ENCODE measurements at regions not wholly inside any gene's neighbourhood (a gene's known extent, or its start where the extent isn't known, plus 50 kb on each side); places are given as distances from the start of the nearest gene placed in this dataset.

GRCh38 chr11:30774496-30775232, 188.5 kb upstream of the MPPED2 start:
- CTCF ChIA-PET, result no interaction called here
- POLR2A ChIA-PET, result no interaction called here
- TF ChIP-seq ARNT (IDR thresholded peaks at IDR 0.05) (no peak), SP1 (IDR thresholded peaks at IDR 0.05) (no peak), FOXM1 (IDR thresholded peaks at IDR 0.05; ENCODE audit: borderline replicate concordance) (no peak)
- DNase-seq (ENCODE audit: extremely low spot score), result no peak

- POLR2A ChIA-PET, result no interaction called here
- no peak for DNase-seq (ENCODE audit: extremely low spot score)
- no peak for TF ChIP-seq CTBP1 (IDR thresholded peaks at IDR 0.05; ENCODE audit: borderline replicate concordance)
- TF ChIP-seq L3MBTL2 (conservative IDR thresholded peaks at IDR 0.05), result no peak
- TF ChIP-seq LEF1 (IDR thresholded peaks at IDR 0.05; ENCODE audit: borderline replicate concordance), result no peak
- TF ChIP-seq FOXM1 (IDR thresholded peaks at IDR 0.05; ENCODE audit: borderline replicate concordance), result no peak
- TF ChIP-seq FOXK2 (IDR thresholded peaks at IDR 0.05), result no peak
- no peak for TF ChIP-seq ARNT (IDR thresholded peaks at IDR 0.05)
- no peak for TF ChIP-seq FOXA1 (IDR thresholded peaks at IDR 0.05)
- TF ChIP-seq HDGF (IDR thresholded peaks at IDR 0.05; ENCODE audit: borderline replicate concordance), result no peak
- no peak for TF ChIP-seq ELF4 (IDR thresholded peaks at IDR 0.05)
- no peak for TF ChIP-seq BHLHE40 (IDR thresholded peaks at IDR 0.05; ENCODE audit: borderline replicate concordance)
- TF ChIP-seq, protein P1, sequence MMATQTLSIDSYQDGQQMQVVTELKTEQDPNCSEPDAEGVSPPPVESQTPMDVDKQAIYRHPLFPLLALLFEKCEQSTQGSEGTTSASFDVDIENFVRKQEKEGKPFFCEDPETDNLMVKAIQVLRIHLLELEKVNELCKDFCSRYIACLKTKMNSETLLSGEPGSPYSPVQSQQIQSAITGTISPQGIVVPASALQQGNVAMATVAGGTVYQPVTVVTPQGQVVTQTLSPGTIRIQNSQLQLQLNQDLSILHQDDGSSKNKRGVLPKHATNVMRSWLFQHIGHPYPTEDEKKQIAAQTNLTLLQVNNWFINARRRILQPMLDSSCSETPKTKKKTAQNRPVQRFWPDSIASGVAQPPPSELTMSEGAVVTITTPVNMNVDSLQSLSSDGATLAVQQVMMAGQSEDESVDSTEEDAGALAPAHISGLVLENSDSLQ (IDR thresholded peaks at IDR 0.05), result no peak
- CTCF ChIA-PET, result no interaction called here
These were observed 186.8 kb upstream of the MPPED2 start for GRCh38 chr11:30772908-30773307.

- ChIA-PET POLR2A (no interaction called here), CTCF (no interaction called here)
- DNase-seq (ENCODE audit: extremely low spot score), result no peak
- TF ChIP-seq SUZ12 (IDR thresholded peaks at IDR 0.05), result no peak
These were observed 177.8 kb upstream of the MPPED2 start for GRCh38 chr11:30763951-30764350.

- POLR2A ChIA-PET, result no interaction called here
- CTCF ChIA-PET, result interaction anchor here (0.6 kb wide), 1 partner anchor 26 kb away, joined by 3 read pairs; no protein-coding TSS in a partner anchor
- TF ChIP-seq BHLHE40 (IDR thresholded peaks at IDR 0.05; ENCODE audit: borderline replicate concordance) (no peak), SUZ12 (IDR thresholded peaks at IDR 0.05) (no peak), L3MBTL2 (conservative IDR thresholded peaks at IDR 0.05) (no peak), ARNT (IDR thresholded peaks at IDR 0.05) (no peak), ELF4 (IDR thresholded peaks at IDR 0.05) (no peak), HDGF (IDR thresholded peaks at IDR 0.05; ENCODE audit: borderline replicate concordance) (no peak)
- TF ChIP-seq, protein P1 (IDR thresholded peaks at IDR 0.05), result no peak
- no peak for DNase-seq (ENCODE audit: extremely low spot score)
These were observed 176.0 kb upstream of the MPPED2 start for GRCh38 chr11:30762188-30762587.

GRCh38 chr11:30760345-30760744, 174.2 kb upstream of the MPPED2 start:
- POLR2A ChIA-PET, result no interaction called here
- CTCF ChIA-PET, result no interaction called here
- no peak for DNase-seq (ENCODE audit: extremely low spot score)
- TF ChIP-seq BHLHE40 (IDR thresholded peaks at IDR 0.05; ENCODE audit: borderline replicate concordance) (no peak), LEF1 (IDR thresholded peaks at IDR 0.05; ENCODE audit: borderline replicate concordance) (no peak), CTBP1 (IDR thresholded peaks at IDR 0.05; ENCODE audit: borderline replicate concordance) (no peak), SP1 (IDR thresholded peaks at IDR 0.05) (no peak)
- TF ChIP-seq, protein P1 (IDR thresholded peaks at IDR 0.05), result no peak

GRCh38 chr11:30758946-30759504, 172.9 kb upstream of the MPPED2 start:
- TF ChIP-seq BHLHE40 (IDR thresholded peaks at IDR 0.05; ENCODE audit: borderline replicate concordance) (no peak), ARNT (IDR thresholded peaks at IDR 0.05) (no peak), NFRKB (IDR thresholded peaks at IDR 0.05) (no peak), CTBP1 (IDR thresholded peaks at IDR 0.05; ENCODE audit: borderline replicate concordance) (no peak), ZNF384 (IDR thresholded peaks at IDR 0.05) (no peak), FOXK2 (IDR thresholded peaks at IDR 0.05) (no peak), FOXM1 (IDR thresholded peaks at IDR 0.05; ENCODE audit: borderline replicate concordance) (no peak), LEF1 (IDR thresholded peaks at IDR 0.05; ENCODE audit: borderline replicate concordance) (no peak), SP1 (IDR thresholded peaks at IDR 0.05) (no peak), HDGF (IDR thresholded peaks at IDR 0.05; ENCODE audit: borderline replicate concordance) (no peak)
- TF ChIP-seq, protein P1 (IDR thresholded peaks at IDR 0.05), result no peak
- ChIA-PET POLR2A (no interaction called here), CTCF (no interaction called here)
- no peak for DNase-seq (ENCODE audit: extremely low spot score)
